Stimulated activated naive CD8-positive, alpha-beta T cell treated with anti-CD3 and anti-CD28 coated beads, Interleukin-15, amount 100 ng/mL, for 72 hours (primary cell): ENCODE measurements at regions not wholly inside any gene's neighbourhood (a gene's known extent, or its start where the extent isn't known, plus 50 kb on each side); places are given as distances from the start of the nearest gene placed in this dataset.
"Not testable (repeated sequence)": the region's sequence is repeated elsewhere in the genome, so short reads cannot be mapped to it uniquely, and the experiment has no call there.

Experiments
- ATAC-seq: fragments of 150-1000 bp; cut with Tn5 transposase; 2 replicates; pipeline ENCODE4 v1.10.0; 2021; ENCODE audit warnings: mild to moderate bottlenecking, moderate library complexity
- DNase-seq, 2 donors: peaks; one replicate each; pipeline ENCODE4 v3.0.0; 2021 to 2022
- H3K27ac Mint-ChIP-seq, 2 donors: one replicate each; pipeline ENCODE4 v1.8.0; 2022; ENCODE audit warnings: mild to moderate bottlenecking in 2 of 2, mixed read lengths in 2 of 2, moderate library complexity in 2 of 2
- H3K27me3 Mint-ChIP-seq: one replicate; pipeline ENCODE4 v1.8.0; 2022; ENCODE audit warnings: mixed read lengths
- H3K4me1 Mint-ChIP-seq: one replicate; pipeline ENCODE4 v1.8.0; 2022; ENCODE audit warnings: mild to moderate bottlenecking, mixed read lengths
- H3K4me3 Mint-ChIP-seq, 2 donors: one replicate each; pipeline ENCODE4 v1.8.0; 2022; ENCODE audit warnings: mild to moderate bottlenecking in 2 of 2, mixed read lengths in 2 of 2, moderate library complexity in 1 of 2
- H3K9me3 Mint-ChIP-seq, 2 donors: one replicate each; pipeline ENCODE4 v1.8.0; 2022; ENCODE audit warnings: mixed read lengths in 2 of 2

GRCh38 chr6:27812078-27812804 is 100.0 kb downstream of the OR2B2 start:
- DNase-seq (no peak), ATAC-seq (no peak)
- Mint-ChIP-seq H3K4me1 (peaks cover 87% of the 10 kb centered on the region), H3K9me3 (no peaks in the 10 kb centered on the region), H3K27me3 (no peaks in the 10 kb centered on the region), H3K27ac (peak overlapping the region in 1 of 2 donors; percentile 42), H3K4me3 (peak overlapping the region; percentile 61)

GRCh38 chr6:27811451-27811772 is 100.8 kb downstream of the OR2B2 start:
- no peaks in the 10 kb centered on the region for H3K9me3 Mint-ChIP-seq
- DNase-seq = no peak
- H3K27me3 Mint-ChIP-seq = no peaks in the 10 kb centered on the region
- peaks cover 90% of the 10 kb centered on the region for H3K4me1 Mint-ChIP-seq
- peak overlapping the region; percentile 90 to 94 for H3K4me3 Mint-ChIP-seq
- no peak for ATAC-seq
- H3K27ac Mint-ChIP-seq = peak overlapping the region; percentile 99

GRCh38 chr6:27810768-27811450 is 101.3 kb downstream of the OR2B2 start:
- peak overlapping the region; percentile 90 to 94 for H3K4me3 Mint-ChIP-seq
- DNase-seq = peak in 1 of 2 donors; percentile 49
- peaks cover 90% of the 10 kb centered on the region for H3K4me1 Mint-ChIP-seq
- peak overlapping the region; percentile 99 for H3K27ac Mint-ChIP-seq
- no peaks in the 10 kb centered on the region for H3K9me3 Mint-ChIP-seq
- ATAC-seq = no peak
- H3K27me3 Mint-ChIP-seq = no peaks in the 10 kb centered on the region

GRCh38 chr6:27809939-27810767 is 102.0 kb downstream of the OR2B2 start:
- peaks cover 90% of the 10 kb centered on the region for H3K4me1 Mint-ChIP-seq
- DNase-seq = peak; percentile 81 to 88
- H3K4me3 Mint-ChIP-seq = peak overlapping the region; percentile 90 to 94
- H3K9me3 Mint-ChIP-seq = no peaks in the 10 kb centered on the region
- ATAC-seq = peak; percentile 35
- H3K27ac Mint-ChIP-seq = peak overlapping the region; percentile 99
- H3K27me3 Mint-ChIP-seq = no peaks in the 10 kb centered on the region

- DNase-seq = no peak
- Mint-ChIP-seq H3K27me3 (no peaks in the 10 kb centered on the region), H3K27ac (peak overlapping the region; percentile 99), H3K9me3 (no peaks in the 10 kb centered on the region), H3K4me3 (peak overlapping the region; percentile 90 to 94), H3K4me1 (peaks cover 84% of the 10 kb centered on the region)
- no peak for ATAC-seq
These were observed 102.9 kb downstream of the OR2B2 start for GRCh38 chr6:27809067-27809938.

GRCh38 chr6:27808242-27809066 is 103.7 kb downstream of the OR2B2 start:
- H3K4me1 Mint-ChIP-seq = peaks cover 75% of the 10 kb centered on the region
- H3K27ac Mint-ChIP-seq = peak overlapping the region; percentile 97 to 99
- DNase-seq (peak; percentile 64 to 68), ATAC-seq (peak; percentile 4)
- not testable (repeated sequence) for H3K27me3 Mint-ChIP-seq, H3K9me3 Mint-ChIP-seq
- H3K4me3 Mint-ChIP-seq = peak overlapping the region; percentile 89 to 94

- Mint-ChIP-seq H3K27ac (peak overlapping the region; percentile 97 to 99), H3K4me3 (peak overlapping the region; percentile 89 to 94), H3K4me1 (peaks cover 67% of the 10 kb centered on the region)
- H3K27me3 Mint-ChIP-seq, H3K9me3 Mint-ChIP-seq: not testable (repeated sequence)
- ATAC-seq (peak; percentile 75), DNase-seq (peak; percentile 83 to 88)
These were observed 104.6 kb downstream of the OR2B2 start for GRCh38 chr6:27807441-27808241.

- Mint-ChIP-seq H3K9me3 (no peaks in the 10 kb centered on the region), H3K27ac (peak overlapping the region; percentile 97 to 99), H3K27me3 (no peaks in the 10 kb centered on the region), H3K4me3 (peak overlapping the region; percentile 89 to 94), H3K4me1 (peaks cover 61% of the 10 kb centered on the region)
- peak in 1 of 2 donors; percentile 60 for DNase-seq
- peak; percentile 4 for ATAC-seq
These were observed 105.2 kb downstream of the OR2B2 start for GRCh38 chr6:27806981-27807440.

- H3K27me3 Mint-ChIP-seq = no peaks in the 10 kb centered on the region
- no peak overlapping the region for H3K27ac Mint-ChIP-seq
- DNase-seq = no peak
- no peaks in the 10 kb centered on the region for H3K9me3 Mint-ChIP-seq
- peak overlapping the region in 1 of 2 donors; percentile 9 for H3K4me3 Mint-ChIP-seq
- no peak for ATAC-seq
- H3K4me1 Mint-ChIP-seq = peaks cover 47% of the 10 kb centered on the region
These were observed 106.8 kb downstream of the OR2B2 start for GRCh38 chr6:27805347-27805746.

GRCh38 chr6:27804851-27805250 is 107.3 kb downstream of the OR2B2 start:
- DNase-seq (no peak), ATAC-seq (no peak)
- no peak overlapping the region for H3K4me3 Mint-ChIP-seq
- no peaks in the 10 kb centered on the region for H3K9me3 Mint-ChIP-seq
- H3K4me1 Mint-ChIP-seq = peaks cover 42% of the 10 kb centered on the region
- H3K27me3 Mint-ChIP-seq = no peaks in the 10 kb centered on the region
- no peak overlapping the region for H3K27ac Mint-ChIP-seq

GRCh38 chr6:27800731-27801373 is 111.3 kb downstream of the OR2B2 start:
- Mint-ChIP-seq H3K9me3 (no peaks in the 10 kb centered on the region), H3K27me3 (no peaks in the 10 kb centered on the region), H3K4me3 (no peak overlapping the region), H3K27ac (no peak overlapping the region), H3K4me1 (peaks cover 13% of the 10 kb centered on the region)
- ATAC-seq (no peak), DNase-seq (no peak)

- DNase-seq (no peak), ATAC-seq (no peak)
- H3K27ac Mint-ChIP-seq = no peak overlapping the region
- peaks cover 19% of the 10 kb centered on the region for H3K4me1 Mint-ChIP-seq
- no peaks in the 10 kb centered on the region for H3K9me3 Mint-ChIP-seq
- no peaks in the 10 kb centered on the region for H3K27me3 Mint-ChIP-seq
- H3K4me3 Mint-ChIP-seq = no peak overlapping the region
These were observed 114.2 kb downstream of the OR2B2 start for GRCh38 chr6:27797960-27798359.

GRCh38 chr6:27796736-27797481 is 115.3 kb downstream of the OR2B2 start:
- not testable (repeated sequence) for H3K27ac Mint-ChIP-seq, H3K4me3 Mint-ChIP-seq

More at GRCh38 chr6:27796736-27797481, 115.3 kb downstream of the OR2B2 start:
- not testable (repeated sequence) for H3K9me3 Mint-ChIP-seq, ATAC-seq, H3K27me3 Mint-ChIP-seq, DNase-seq
- peaks cover 29% of the 10 kb centered on the region for H3K4me1 Mint-ChIP-seq
